ENCODE measurements at regions not wholly inside any gene's neighbourhood (a gene's known extent, or its start where the extent isn't known, plus 50 kb on each side); places are given as distances from the start of the nearest gene placed in this dataset.
"Not testable (repeated sequence)": the region's sequence is repeated elsewhere in the genome, so short reads cannot be mapped to it uniquely, and the experiment has no call there.

- no peak for ATAC-seq
Observed at GRCh38 chr3:125645616-125646015, 50.3 kb upstream of the OSBPL11 start.

GRCh38 chr3:125646581-125646980 is 51.3 kb upstream of the OSBPL11 start:
- ATAC-seq = no peak

GRCh38 chr3:125647318-125648014 is 52.2 kb upstream of the OSBPL11 start:
- ATAC-seq = no peak

- no peak for ATAC-seq
Observed at GRCh38 chr3:125651244-125651643, 55.9 kb upstream of the OSBPL11 start.

GRCh38 chr3:125652349-125652748 is 57.1 kb upstream of the OSBPL11 start:
- ATAC-seq = no peak

GRCh38 chr3:125654526-125654925 is 59.2 kb upstream of the OSBPL11 start:
- no peak for ATAC-seq

- no peak for ATAC-seq
Observed at GRCh38 chr3:125662675-125663074, 67.4 kb upstream of the OSBPL11 start.

- no peak for ATAC-seq
Observed at GRCh38 chr3:125670352-125670751, 75.1 kb upstream of the OSBPL11 start.

GRCh38 chr3:125670945-125671344 is 75.6 kb upstream of the OSBPL11 start:
- ATAC-seq = no peak

- ATAC-seq = no peak
Observed at GRCh38 chr3:125671461-125672243, 76.4 kb upstream of the OSBPL11 start.

- no peak for ATAC-seq
Observed at GRCh38 chr3:125675791-125676190, 80.5 kb upstream of the OSBPL11 start.

GRCh38 chr3:125679258-125679657 is 84.0 kb upstream of the OSBPL11 start:
- no peak for ATAC-seq

GRCh38 chr3:125681146-125681545 is 85.8 kb upstream of the OSBPL11 start:
- no peak for ATAC-seq

- ATAC-seq = not testable (repeated sequence)
Observed at GRCh38 chr3:125681906-125682305, 86.6 kb upstream of the OSBPL11 start.

- not testable (repeated sequence) for ATAC-seq
Observed at GRCh38 chr3:125682610-125683009, 87.3 kb upstream of the OSBPL11 start.

GRCh38 chr3:125683067-125683829 is 88.0 kb upstream of the OSBPL11 start:
- ATAC-seq = no peak

- no peak for ATAC-seq
Observed at GRCh38 chr3:125684199-125684598, 88.9 kb upstream of the OSBPL11 start.

GRCh38 chr3:125685741-125686140 is 90.4 kb upstream of the OSBPL11 start:
- not testable (repeated sequence) for ATAC-seq

- ATAC-seq = no peak
Observed at GRCh38 chr3:125692361-125692760, 97.1 kb upstream of the OSBPL11 start.

- no peak for ATAC-seq
Observed at GRCh38 chr3:125693887-125694286, 98.6 kb upstream of the OSBPL11 start.

GRCh38 chr3:125694761-125695294 is 99.5 kb upstream of the OSBPL11 start:
- ATAC-seq = no peak

GRCh38 chr3:125695688-125696087 is 100.4 kb upstream of the OSBPL11 start:
- no peak for ATAC-seq

GRCh38 chr3:125697126-125697525 is 101.8 kb upstream of the OSBPL11 start:
- not testable (repeated sequence) for ATAC-seq
